ENCODE measurements at regions not wholly inside any gene's neighbourhood (a gene's known extent, or its start where the extent isn't known, plus 50 kb on each side); places are given as distances from the start of the nearest gene placed in this dataset.

DNA sequence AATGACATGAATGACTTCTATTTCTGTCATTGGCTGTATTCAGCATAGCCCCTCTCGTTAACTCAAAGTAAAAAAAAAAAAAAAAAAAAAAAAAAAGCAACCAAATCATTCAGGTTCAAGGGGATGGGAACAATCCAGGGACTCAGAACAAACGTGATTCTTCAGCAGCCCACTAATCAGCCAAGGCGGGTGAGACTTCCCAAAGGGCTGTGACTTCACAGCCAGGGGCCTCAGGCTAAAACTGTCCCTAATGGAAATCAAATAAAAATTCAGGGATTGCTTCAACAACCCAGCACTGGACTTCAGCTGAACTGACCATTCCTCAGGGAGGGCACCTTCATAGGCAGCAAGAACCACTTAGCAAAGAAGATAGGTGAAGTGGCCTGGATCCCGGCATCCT, 86.2 kb upstream of the FAM169A start:
- TF ChIP-seq, protein P1, sequence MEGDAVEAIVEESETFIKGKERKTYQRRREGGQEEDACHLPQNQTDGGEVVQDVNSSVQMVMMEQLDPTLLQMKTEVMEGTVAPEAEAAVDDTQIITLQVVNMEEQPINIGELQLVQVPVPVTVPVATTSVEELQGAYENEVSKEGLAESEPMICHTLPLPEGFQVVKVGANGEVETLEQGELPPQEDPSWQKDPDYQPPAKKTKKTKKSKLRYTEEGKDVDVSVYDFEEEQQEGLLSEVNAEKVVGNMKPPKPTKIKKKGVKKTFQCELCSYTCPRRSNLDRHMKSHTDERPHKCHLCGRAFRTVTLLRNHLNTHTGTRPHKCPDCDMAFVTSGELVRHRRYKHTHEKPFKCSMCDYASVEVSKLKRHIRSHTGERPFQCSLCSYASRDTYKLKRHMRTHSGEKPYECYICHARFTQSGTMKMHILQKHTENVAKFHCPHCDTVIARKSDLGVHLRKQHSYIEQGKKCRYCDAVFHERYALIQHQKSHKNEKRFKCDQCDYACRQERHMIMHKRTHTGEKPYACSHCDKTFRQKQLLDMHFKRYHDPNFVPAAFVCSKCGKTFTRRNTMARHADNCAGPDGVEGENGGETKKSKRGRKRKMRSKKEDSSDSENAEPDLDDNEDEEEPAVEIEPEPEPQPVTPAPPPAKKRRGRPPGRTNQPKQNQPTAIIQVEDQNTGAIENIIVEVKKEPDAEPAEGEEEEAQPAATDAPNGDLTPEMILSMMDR (IDR thresholded peaks at IDR 0.05): no peak
- Mint-ChIP-seq H3K4me1 (ENCODE audit: low read depth) (peaks cover 67% of the 10 kb centered on the region), H3K9me3 (ENCODE audit: low read depth) (peaks cover 7% of the 10 kb centered on the region), H3K4me3 (ENCODE audit: unreplicated experiment) (no peak overlapping the region), H3K27me3 (ENCODE audit: low read depth) (no peaks in the 10 kb centered on the region), H3K36me3 (ENCODE audit: low read depth) (peaks cover 2% of the 10 kb centered on the region), H3K27ac (ENCODE audit: unreplicated experiment) (peak overlapping the region; percentile 0)
- DNase-seq (ENCODE audit: low spot score): no peak

DNA sequence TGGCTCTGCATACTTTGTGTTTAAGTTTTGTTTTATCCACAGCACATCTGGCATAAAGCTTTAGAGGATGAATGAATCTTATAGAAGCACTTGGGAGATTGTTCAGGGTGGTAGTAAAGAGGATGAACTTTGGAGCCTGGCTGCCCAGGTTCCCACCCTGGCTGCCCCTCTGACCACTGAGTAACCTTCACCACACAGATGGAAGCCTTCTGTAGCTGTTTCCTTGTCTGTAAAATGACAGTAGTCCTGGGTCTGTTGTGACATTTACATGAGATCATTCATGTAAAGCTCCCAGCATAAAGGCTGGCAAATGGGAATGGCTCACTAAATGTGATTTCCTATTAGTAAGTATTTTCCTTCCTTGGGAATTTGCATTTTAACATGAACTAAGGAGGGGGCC, 85.7 kb upstream of the FAM169A start:
- TF ChIP-seq, protein P1 (IDR thresholded peaks at IDR 0.05): no peak
- no peak overlapping the region for H3K27ac Mint-ChIP-seq (ENCODE audit: unreplicated experiment)
- peaks cover 67% of the 10 kb centered on the region for H3K4me1 Mint-ChIP-seq (ENCODE audit: low read depth)
- no peak for DNase-seq (ENCODE audit: low spot score)
- no peaks in the 10 kb centered on the region for H3K27me3 Mint-ChIP-seq (ENCODE audit: low read depth)
- H3K36me3 Mint-ChIP-seq (ENCODE audit: low read depth): peaks cover 2% of the 10 kb centered on the region
- H3K9me3 Mint-ChIP-seq (ENCODE audit: low read depth): peaks cover 7% of the 10 kb centered on the region
- no peak overlapping the region for H3K4me3 Mint-ChIP-seq (ENCODE audit: unreplicated experiment)

DNA sequence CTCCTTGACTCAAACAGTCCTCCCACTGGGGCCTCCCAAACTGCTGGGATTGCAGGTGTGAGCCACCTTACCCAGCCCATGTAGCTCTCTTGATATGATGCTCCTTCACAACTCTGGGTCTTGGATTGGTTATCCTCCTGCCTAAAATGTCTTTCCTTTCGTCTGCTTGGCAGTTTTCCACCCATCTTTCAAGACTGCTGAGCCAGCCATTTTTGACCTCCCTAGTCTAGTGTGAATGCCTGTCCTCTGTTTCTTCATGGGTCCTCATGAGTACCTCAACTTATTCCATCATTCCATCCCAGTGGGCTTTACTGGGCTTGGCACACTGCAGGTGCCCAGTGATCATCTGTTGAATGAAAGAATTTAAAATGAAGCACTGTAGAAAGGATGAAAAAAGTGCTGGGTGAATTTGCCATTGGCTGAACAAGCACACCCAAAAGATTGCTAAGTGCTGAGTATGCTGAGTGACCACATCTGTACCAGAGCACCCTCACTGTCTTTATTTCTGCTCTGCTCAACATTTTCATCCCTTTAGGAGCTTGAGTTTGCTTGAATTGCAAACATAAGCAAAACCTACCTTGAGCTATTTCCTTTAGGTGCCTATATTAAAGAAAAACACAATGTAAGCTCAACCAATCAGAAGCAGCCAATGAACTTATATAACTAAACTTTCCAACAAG, 84.8 kb upstream of the FAM169A start:
- H3K9me3 Mint-ChIP-seq (ENCODE audit: low read depth): peaks cover 6% of the 10 kb centered on the region
- peaks cover 67% of the 10 kb centered on the region for H3K4me1 Mint-ChIP-seq (ENCODE audit: low read depth)
- no peaks in the 10 kb centered on the region for H3K27me3 Mint-ChIP-seq (ENCODE audit: low read depth)
- TF ChIP-seq, protein P1 (IDR thresholded peaks at IDR 0.05): no peak
- peaks cover 1% of the 10 kb centered on the region for H3K36me3 Mint-ChIP-seq (ENCODE audit: low read depth)
- DNase-seq (ENCODE audit: low spot score): no peak
- H3K4me3 Mint-ChIP-seq (ENCODE audit: unreplicated experiment): no peak overlapping the region
- no peak overlapping the region for H3K27ac Mint-ChIP-seq (ENCODE audit: unreplicated experiment)

DNA sequence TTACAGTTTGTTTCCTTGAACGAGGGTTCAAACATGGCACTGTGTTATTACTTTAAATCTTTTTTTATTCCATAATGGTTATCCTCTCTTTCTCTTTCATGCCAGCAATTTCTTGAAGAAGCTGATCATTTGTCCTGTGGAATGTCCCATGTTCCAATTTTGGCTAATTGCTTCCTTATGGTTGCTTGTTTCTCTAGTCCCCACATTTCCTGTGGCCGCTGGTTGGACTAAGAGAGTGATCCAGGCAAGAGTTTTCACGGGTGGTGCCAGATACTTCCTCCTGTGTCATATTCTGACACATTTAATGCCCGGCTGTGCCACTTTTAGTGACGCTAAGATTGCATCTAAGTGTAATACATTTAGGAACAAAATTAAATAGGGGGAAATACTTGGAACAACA, 83.8 kb upstream of the FAM169A start:
- no peaks in the 10 kb centered on the region for H3K9me3 Mint-ChIP-seq (ENCODE audit: low read depth)
- no peaks in the 10 kb centered on the region for H3K27me3 Mint-ChIP-seq (ENCODE audit: low read depth)
- no peaks in the 10 kb centered on the region for H3K36me3 Mint-ChIP-seq (ENCODE audit: low read depth)
- H3K27ac Mint-ChIP-seq (ENCODE audit: unreplicated experiment): peak overlapping the region; percentile 92
- TF ChIP-seq, protein P1 (IDR thresholded peaks at IDR 0.05): no peak
- H3K4me1 Mint-ChIP-seq (ENCODE audit: low read depth): peaks cover 62% of the 10 kb centered on the region
- no peak overlapping the region for H3K4me3 Mint-ChIP-seq (ENCODE audit: unreplicated experiment)
- DNase-seq (ENCODE audit: low spot score): no peak

DNA sequence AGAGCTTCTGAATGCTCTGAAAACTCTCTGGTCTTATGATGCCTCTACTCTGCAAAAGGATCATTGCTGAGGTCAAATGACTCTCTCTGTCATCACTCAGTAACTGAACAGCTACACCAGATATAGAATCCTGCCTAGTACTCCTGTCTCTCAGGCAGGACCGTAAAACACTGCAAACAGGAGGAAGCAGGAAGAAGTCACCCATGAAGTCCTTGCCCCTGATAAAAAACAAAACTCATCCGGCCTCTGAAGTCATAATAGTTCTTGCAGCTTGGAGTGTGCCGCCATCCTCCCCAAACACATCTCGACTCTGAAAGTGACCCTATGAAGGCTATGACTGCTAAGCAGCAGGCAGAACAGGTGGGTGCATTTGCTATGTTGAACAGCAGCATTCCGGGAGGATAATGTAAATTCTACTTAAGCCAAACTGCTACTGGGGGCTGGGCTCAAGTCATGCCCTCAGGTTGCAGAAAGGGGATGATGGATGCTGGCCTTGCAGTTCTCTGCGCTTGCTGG, 81.9 kb upstream of the FAM169A start:
- no peaks in the 10 kb centered on the region for H3K36me3 Mint-ChIP-seq (ENCODE audit: low read depth)
- H3K27ac Mint-ChIP-seq (ENCODE audit: unreplicated experiment): peak overlapping the region; percentile 87
- TF ChIP-seq, protein P1 (IDR thresholded peaks at IDR 0.05): no peak
- H3K4me3 Mint-ChIP-seq (ENCODE audit: unreplicated experiment): no peak overlapping the region
- no peaks in the 10 kb centered on the region for H3K9me3 Mint-ChIP-seq (ENCODE audit: low read depth)
- H3K4me1 Mint-ChIP-seq (ENCODE audit: low read depth): peaks cover 48% of the 10 kb centered on the region
- DNase-seq (ENCODE audit: low spot score): no peak
- no peaks in the 10 kb centered on the region for H3K27me3 Mint-ChIP-seq (ENCODE audit: low read depth)
